22Rv1 (cell line): ENCODE measurements at regions not wholly inside any gene's neighbourhood (a gene's known extent, or its start where the extent isn't known, plus 50 kb on each side); places are given as distances from the start of the nearest gene placed in this dataset.

ENCODE experiments used
- H3K27ac ChIP-seq: fragments of 450-650 bp; 2 replicates; pipeline ENCODE4 v1.5.1; 2017
- CTCF ChIP-seq: fragments of 450-650 bp; IDR thresholded peaks from 2 replicates; pipeline ENCODE4 v1.5.1; 2017; ENCODE audit warnings: mild to moderate bottlenecking
- ZFX ChIP-seq: fragments of 450-650 bp; IDR thresholded peaks from 2 replicates; pipeline ENCODE4 v1.6.1; 2017; ENCODE audit warnings: antibody characterized with exemption, borderline replicate concordance

- H3K27ac ChIP-seq = no peak overlapping the region
- no peak for TF ChIP-seq ZFX
- TF ChIP-seq CTCF = no peak
Measured at GRCh38 chr15:72836676-72837330, 53.2 kb upstream of the ADPGK start.

GRCh38 chr15:72835294-72835890, 51.8 kb upstream of the ADPGK start:
- peak; percentile 47 for TF ChIP-seq CTCF
- no peak for TF ChIP-seq ZFX
- no peak overlapping the region for H3K27ac ChIP-seq

GRCh38 chr15:72833561-72833960, 50.0 kb upstream of the ADPGK start:
- no peak overlapping the region for H3K27ac ChIP-seq
- TF ChIP-seq ZFX (no peak), CTCF (no peak)
